ENCODE measurements at regions not wholly inside any gene's neighbourhood (a gene's known extent, or its start where the extent isn't known, plus 50 kb on each side); places are given as distances from the start of the nearest gene placed in this dataset.

- Histone ChIP-seq H3K27ac (ENCODE audit: extremely low read depth, low read depth, low read length) (no peak overlapping the region), H3K4me2 (ENCODE audit: insufficient read depth, low read length) (no peak overlapping the region), H3K9me3 (replicated peaks; ENCODE audit: control insufficient read depth, insufficient read depth, low read depth, low read length) (no peaks in the 10 kb centered on the region), H3K4me3 (no peak overlapping the region), H3K9ac (ENCODE audit: insufficient read depth in 1 of 2, low read depth in 2 of 2, low read length in 2 of 2) (no peak overlapping the region), H3K9me1 (ENCODE audit: control insufficient read depth, insufficient read depth, low read length) (no peaks in the 10 kb centered on the region), H3K27me3 (ENCODE audit: control insufficient read depth in 2 of 2, insufficient read depth in 2 of 2, low read length in 2 of 2) (peaks cover 0 to 3% of the 10 kb centered on the region in 2 experiments; a peak in 1 of 5 replicates), H2AFZ (ENCODE audit: low read depth, low read length) (no peak overlapping the region), H4K20me1 (replicated peaks; ENCODE audit: control insufficient read depth, insufficient read depth, low read length) (no peaks in the 10 kb centered on the region), H3K79me2 (ENCODE audit: control insufficient read depth, insufficient read depth, low read length) (no peaks in the 10 kb centered on the region), H3K4me1 (replicated peaks in 1 of 2; ENCODE audit: control insufficient read depth in 2 of 2, insufficient read depth in 2 of 2, low read length in 2 of 2) (no peaks in the 10 kb centered on the region), H3K36me3 (ENCODE audit: control insufficient read depth, insufficient read depth, low read length) (no peaks in the 10 kb centered on the region)
- BruUV-seq (replicated peaks): no TSS peak
- ChIA-PET CTCF (ENCODE audit: low intra/inter-chr PET ratio) (no interaction called here), POLR2A (no interaction called here)
- ATAC-seq (no peak), FAIRE-seq (no peak), DNase-seq (ENCODE audit: extremely low read depth in 1 of 4, low spot score in 3 of 4) (no peak)
- in situ Hi-C loops (cut with MboI): no loop called here
- TF ChIP-seq ELK3 (CRISPR knock-in tag; IDR thresholded peaks at IDR 0.05) (no peak), ZBTB5 (IDR thresholded peaks at IDR 0.05) (no peak), ZZZ3 (IDR thresholded peaks at IDR 0.05) (no peak), RFX1 (IDR thresholded peaks at IDR 0.05) (no peak), TAF9B (IDR thresholded peaks at IDR 0.05; ENCODE audit: partially characterized antibody) (no peak), ZNF75A (CRISPR knock-in tag; IDR thresholded peaks at IDR 0.05) (no peak), PRDM10 (IDR thresholded peaks at IDR 0.05; ENCODE audit: partially characterized antibody) (no peak), NBN (IDR thresholded peaks at IDR 0.05; ENCODE audit: low read depth) (no peak), HOXB6 (CRISPR knock-in tag; IDR thresholded peaks at IDR 0.05; ENCODE audit: borderline replicate concordance) (no peak), XRCC5 (IDR thresholded peaks at IDR 0.05; ENCODE audit: low read depth, low read length) (no peak), FOXJ3 (CRISPR knock-in tag; IDR thresholded peaks at IDR 0.05) (no peak), USF2 (CRISPR knock-in tag; IDR thresholded peaks at IDR 0.05) (no peak)
- WGBS (ENCODE audit: insufficient coverage, low coverage, missing lambda C conversion rate): 0% methylated on average over 7 of the region's 7 CpGs
- intact Hi-C loops (cut with micrococcal nuclease): no loop called here
Measured at GRCh38 chr18:47557160-47557559, 305.7 kb upstream of the SKOR2 start.

Measured in K562 (cell line).